Omental fat pad (tissue), 3 donors: ENCODE measurements at regions not wholly inside any gene's neighbourhood (a gene's known extent, or its start where the extent isn't known, plus 50 kb on each side); places are given as distances from the start of the nearest gene placed in this dataset.
"Not testable (repeated sequence)": the region's sequence is repeated elsewhere in the genome, so short reads cannot be mapped to it uniquely, and the experiment has no call there.

ENCODE experiments used
- ATAC-seq: fragments of 150-250 bp; one replicate; pipeline ENCODE4 v1.9.1; 2016; ENCODE audit warnings: mild to moderate bottlenecking, moderate library complexity; ENCODE audit not compliant: low FRiP score
- DNase-seq: peaks from one replicate; pipeline ENCODE4 v3.0.0-alpha.2; 2019; ENCODE audit warnings: low spot score
- TF ChIP-seq, protein P1 (sequence below), 3 donors: fragments of 450-650 bp; IDR thresholded peaks; one replicate each; pipeline ENCODE4 v1.5.1; 2016 to 2017; ENCODE audit warnings: antibody characterized with exemption in 3 of 3, mild to moderate bottlenecking in 3 of 3, moderate library complexity in 2 of 3

DNA sequence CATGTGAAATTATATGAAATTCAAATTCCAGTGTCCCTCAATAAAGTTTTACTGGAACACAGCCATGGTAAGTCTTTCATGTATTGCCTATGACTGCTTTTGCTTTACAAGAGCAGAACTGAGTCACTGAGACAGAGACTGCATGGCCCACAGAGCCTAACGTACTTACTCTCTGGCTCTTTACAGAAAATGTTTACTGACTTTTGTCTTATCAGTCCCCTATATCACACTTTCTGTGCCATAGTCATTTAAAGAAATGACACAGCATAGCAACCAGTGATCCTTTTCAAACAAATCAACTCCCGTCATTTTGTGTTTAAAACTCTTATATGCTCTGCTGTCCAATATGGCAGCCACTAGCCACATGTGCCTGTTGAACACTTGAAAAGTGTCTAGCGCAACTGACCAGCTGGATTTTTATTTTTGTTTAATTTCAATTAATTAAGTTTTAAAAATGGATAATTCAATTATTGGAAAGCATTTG lies 129.7 kb upstream of the CDIN1 start:
- TF ChIP-seq, protein P1, sequence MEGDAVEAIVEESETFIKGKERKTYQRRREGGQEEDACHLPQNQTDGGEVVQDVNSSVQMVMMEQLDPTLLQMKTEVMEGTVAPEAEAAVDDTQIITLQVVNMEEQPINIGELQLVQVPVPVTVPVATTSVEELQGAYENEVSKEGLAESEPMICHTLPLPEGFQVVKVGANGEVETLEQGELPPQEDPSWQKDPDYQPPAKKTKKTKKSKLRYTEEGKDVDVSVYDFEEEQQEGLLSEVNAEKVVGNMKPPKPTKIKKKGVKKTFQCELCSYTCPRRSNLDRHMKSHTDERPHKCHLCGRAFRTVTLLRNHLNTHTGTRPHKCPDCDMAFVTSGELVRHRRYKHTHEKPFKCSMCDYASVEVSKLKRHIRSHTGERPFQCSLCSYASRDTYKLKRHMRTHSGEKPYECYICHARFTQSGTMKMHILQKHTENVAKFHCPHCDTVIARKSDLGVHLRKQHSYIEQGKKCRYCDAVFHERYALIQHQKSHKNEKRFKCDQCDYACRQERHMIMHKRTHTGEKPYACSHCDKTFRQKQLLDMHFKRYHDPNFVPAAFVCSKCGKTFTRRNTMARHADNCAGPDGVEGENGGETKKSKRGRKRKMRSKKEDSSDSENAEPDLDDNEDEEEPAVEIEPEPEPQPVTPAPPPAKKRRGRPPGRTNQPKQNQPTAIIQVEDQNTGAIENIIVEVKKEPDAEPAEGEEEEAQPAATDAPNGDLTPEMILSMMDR (IDR thresholded peaks at IDR 0.05): no peak
- ATAC-seq: no peak
- DNase-seq: no peak

DNA sequence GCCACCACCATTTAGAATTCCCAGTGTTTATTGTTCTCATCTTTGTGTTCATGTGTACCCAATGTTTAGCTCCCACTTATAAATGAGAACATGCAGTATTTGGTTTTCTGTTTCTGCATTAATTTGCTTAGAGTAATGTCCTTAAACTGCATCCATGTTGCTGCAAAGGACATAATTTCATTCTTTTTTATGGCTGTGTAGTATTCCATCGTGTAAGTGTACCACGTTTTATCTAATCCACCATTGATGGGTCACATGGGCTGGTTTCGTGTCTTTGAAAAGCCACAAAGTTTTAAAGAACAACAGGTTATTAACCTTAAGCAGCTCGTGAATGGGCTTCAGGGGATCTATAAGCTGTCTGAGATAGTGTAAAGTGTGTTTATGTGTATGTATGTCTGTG lies 125.2 kb upstream of the CDIN1 start:
- not testable (repeated sequence) for DNase-seq, ATAC-seq

DNA sequence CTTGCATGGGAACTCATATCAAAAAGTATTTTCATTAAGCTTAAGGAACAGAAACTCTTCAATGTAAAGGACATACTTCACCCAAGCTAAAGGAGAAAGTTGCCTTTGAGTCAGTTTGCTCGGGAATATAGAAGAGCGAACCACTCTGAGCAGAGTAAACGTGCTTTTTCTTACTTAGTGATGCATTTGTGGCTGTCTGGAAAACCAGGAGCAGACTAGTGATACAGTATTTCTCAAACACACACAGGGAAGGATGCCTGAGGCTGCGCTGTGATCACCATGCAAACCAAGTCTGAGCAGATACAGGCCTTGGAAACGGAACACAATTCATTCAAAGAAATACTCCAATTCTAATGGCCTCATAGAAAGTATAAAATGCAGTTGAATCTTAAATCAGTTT lies 121.0 kb upstream of the CDIN1 start:
- ATAC-seq (no peak), DNase-seq (no peak)
- TF ChIP-seq, protein P1 (IDR thresholded peaks at IDR 0.05): no peak

DNA sequence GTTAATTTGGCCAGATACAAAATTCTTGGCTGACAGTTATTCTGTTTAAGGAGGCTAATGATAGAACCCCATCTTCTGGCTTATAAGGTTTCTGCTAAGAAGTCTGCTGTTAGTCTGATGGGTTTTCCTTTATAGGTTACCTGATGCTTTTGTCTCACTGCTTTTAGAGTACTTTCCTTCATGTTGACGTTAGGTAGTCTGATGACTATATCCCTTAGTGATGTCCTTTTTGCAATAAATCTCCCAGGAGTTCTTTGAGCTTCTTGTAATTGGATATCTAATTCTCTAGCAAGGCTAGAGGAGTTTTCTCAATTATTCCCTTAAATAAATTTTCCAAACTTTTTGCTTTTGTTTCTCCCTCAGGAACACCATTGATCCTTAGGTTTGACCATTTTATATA lies 114.1 kb upstream of the CDIN1 start:
- DNase-seq (no peak), ATAC-seq (no peak)
- TF ChIP-seq, protein P1 (IDR thresholded peaks at IDR 0.05): no peak

DNA sequence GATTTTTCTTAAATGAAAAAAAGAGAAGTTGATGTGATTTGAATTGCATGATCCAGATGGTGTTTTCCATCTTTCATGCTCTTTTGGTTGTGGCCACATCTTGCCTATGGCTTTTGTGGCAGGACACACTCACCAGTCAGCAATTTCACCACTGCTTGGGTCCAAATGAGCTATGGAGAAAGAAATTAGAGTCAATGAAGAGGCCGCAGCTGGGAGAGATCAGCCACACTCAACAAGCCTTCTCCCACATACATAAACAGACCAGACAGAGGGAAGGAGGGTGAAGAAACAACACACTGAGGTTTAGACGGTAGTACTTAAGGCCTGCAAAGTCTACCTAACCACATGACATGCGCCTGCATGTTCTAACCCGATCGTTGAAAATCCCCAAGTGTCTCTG lies 110.7 kb upstream of the CDIN1 start:
- TF ChIP-seq, protein P1 (IDR thresholded peaks at IDR 0.05): no peak
- ATAC-seq: no peak
- DNase-seq: no peak

DNA sequence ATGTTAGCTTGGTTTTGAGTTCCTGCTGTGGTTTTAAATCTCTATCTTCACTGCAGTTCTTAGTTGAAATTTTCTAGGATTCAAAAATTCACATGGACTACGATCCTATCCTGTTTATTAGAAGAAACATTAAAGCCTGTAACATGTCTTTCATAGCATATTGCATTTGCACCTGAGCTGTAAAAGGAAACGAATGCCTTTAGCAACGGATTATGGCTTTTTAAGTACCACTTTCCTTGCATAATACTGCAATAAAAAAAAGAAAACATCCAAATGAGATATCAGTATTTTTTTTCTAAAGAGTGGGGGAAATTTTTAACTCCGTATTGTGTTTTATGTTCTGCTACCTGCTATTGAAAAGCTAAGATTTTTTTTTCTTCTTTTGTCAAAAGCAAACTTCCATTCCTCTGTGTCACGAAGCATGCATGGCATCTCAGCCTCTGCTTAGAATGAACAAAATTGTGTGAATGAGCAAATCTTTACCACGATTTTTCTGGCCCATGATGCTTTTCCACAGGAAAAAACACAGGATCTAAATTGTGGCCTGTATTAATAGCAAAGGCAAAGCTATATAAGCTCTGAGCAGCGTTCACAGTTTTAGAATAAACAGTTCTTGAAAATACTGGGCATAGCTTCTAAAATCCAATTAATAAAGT lies 110.0 kb upstream of the CDIN1 start:
- ATAC-seq: no peak
- TF ChIP-seq, protein P1 (IDR thresholded peaks at IDR 0.05): no peak

DNA sequence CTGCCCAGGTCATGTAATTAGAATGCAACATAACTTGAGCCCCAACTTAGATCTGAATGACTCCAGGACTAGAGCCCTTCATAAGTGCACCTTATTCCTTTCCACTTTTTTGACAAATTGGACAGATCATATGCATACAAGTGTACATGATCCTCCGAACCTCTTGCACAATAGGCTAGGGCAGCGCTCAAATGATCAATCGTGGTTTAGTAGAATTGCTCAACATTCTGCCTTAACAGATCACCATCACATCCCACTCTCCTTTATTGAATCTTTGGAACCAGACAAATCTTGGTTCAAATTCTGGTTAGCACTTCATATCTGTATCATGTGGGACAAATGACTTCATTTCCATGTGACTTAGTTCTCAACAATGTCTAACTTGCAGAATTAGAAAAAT lies 106.8 kb upstream of the CDIN1 start:
- TF ChIP-seq, protein P1 (IDR thresholded peaks at IDR 0.05): no peak
- ATAC-seq (no peak), DNase-seq (no peak)

More for the DNA sequence above, 110.0 kb upstream of the CDIN1 start:
- DNase-seq: no peak
